Smooth muscle cell of the brain vasculature (primary cell): ENCODE measurements at regions not wholly inside any gene's neighbourhood (a gene's known extent, or its start where the extent isn't known, plus 50 kb on each side); places are given as distances from the start of the nearest gene placed in this dataset.
"Not testable (repeated sequence)": the region's sequence is repeated elsewhere in the genome, so short reads cannot be mapped to it uniquely, and the experiment has no call there.

Experiments
- DNase-seq: peaks from one replicate; pipeline ENCODE4 v3.0.0-alpha.2; 2012; ENCODE audit warnings: low read depth, low spot score

GRCh38 chr16:14384745-14385144 is 245.3 kb downstream of the PARN start:
- DNase-seq, result no peak

- DNase-seq, result not testable (repeated sequence)
Observed at GRCh38 chr16:14383844-14384243, 246.2 kb downstream of the PARN start.

- DNase-seq, result no peak
Observed at GRCh38 chr16:14378689-14379467, 251.2 kb downstream of the PARN start.

GRCh38 chr16:14378131-14378551 is 251.9 kb downstream of the PARN start:
- no peak for DNase-seq

GRCh38 chr16:14377326-14377725 is 252.7 kb downstream of the PARN start:
- DNase-seq, result peak; percentile 33

- no peak for DNase-seq
Observed at GRCh38 chr16:14375132-14375491, 254.9 kb downstream of the PARN start.

- DNase-seq, result no peak
Observed at GRCh38 chr16:14374451-14375131, 255.5 kb downstream of the PARN start.

GRCh38 chr16:14373896-14374295 is 256.2 kb downstream of the PARN start:
- DNase-seq, result no peak

GRCh38 chr16:14373406-14373805 is 256.7 kb downstream of the PARN start:
- DNase-seq, result no peak

GRCh38 chr16:14372471-14372870 is 257.6 kb downstream of the PARN start:
- no peak for DNase-seq

GRCh38 chr16:14371778-14372431 is 258.2 kb downstream of the PARN start:
- no peak for DNase-seq

- no peak for DNase-seq
Observed at GRCh38 chr16:14370736-14371234, 259.3 kb downstream of the PARN start.

- DNase-seq, result no peak
Observed at GRCh38 chr16:14369734-14370598, 260.1 kb downstream of the PARN start.

- DNase-seq, result no peak
Observed at GRCh38 chr16:14368399-14368798, 261.7 kb downstream of the PARN start.

- DNase-seq, result no peak
Observed at GRCh38 chr16:14366974-14367707, 262.9 kb downstream of the PARN start.

GRCh38 chr16:14366447-14366846 is 263.6 kb downstream of the PARN start:
- no peak for DNase-seq

GRCh38 chr16:14365200-14365851 is 264.7 kb downstream of the PARN start:
- DNase-seq, result no peak

- DNase-seq, result no peak
Observed at GRCh38 chr16:14364386-14365199, 265.5 kb downstream of the PARN start.

- DNase-seq, result no peak
Observed at GRCh38 chr16:14364112-14364385, 266.0 kb downstream of the PARN start.
